RWPE1 (cell line): ENCODE measurements at regions not wholly inside any gene's neighbourhood (a gene's known extent, or its start where the extent isn't known, plus 50 kb on each side); places are given as distances from the start of the nearest gene placed in this dataset.

Source experiments
- CTCF ChIA-PET: fragments of 350-600 bp; sonication (Branson Sonifier 250); formaldehyde crosslinking; extraction: SDS; loops from one replicate; lab custom pipeline; 2021; lab: Yijun Ruan, JAX
- POLR2A ChIA-PET: fragments of 400-600 bp; formaldehyde crosslinking; extraction: SDS; loops from one replicate; lab custom pipeline; 2020; ENCODE audit warnings: antibody characterized with exemption; ENCODE audit not compliant: low non-redundant PET; lab: Yijun Ruan, JAX
- DNase-seq: peaks from one replicate; pipeline ENCODE4 v3.0.0; 2012; ENCODE audit warnings: low spot score
- H3K27ac ChIP-seq: fragments of 450-650 bp; 2 replicates; pipeline ENCODE4 v1.5.1; 2017
- CTCF ChIP-seq: fragments of 450-650 bp; conservative IDR thresholded peaks from 2 replicates; pipeline ENCODE4 v1.5.1; 2017; ENCODE audit warnings: low read depth, mild to moderate bottlenecking

GRCh38 chr6:167757249-167757648 lies 69.5 kb upstream of the AFDN start:
- DNase-seq = no peak
- no peak for TF ChIP-seq CTCF
- POLR2A ChIA-PET = no interaction called here
- no peak overlapping the region for H3K27ac ChIP-seq
- CTCF ChIA-PET = no interaction called here

GRCh38 chr6:167757821-167758220 lies 68.9 kb upstream of the AFDN start:
- DNase-seq = no peak
- POLR2A ChIA-PET = no interaction called here
- no peak for TF ChIP-seq CTCF
- H3K27ac ChIP-seq = no peak overlapping the region
- CTCF ChIA-PET = no interaction called here

GRCh38 chr6:167758309-167759023 lies 68.2 kb upstream of the AFDN start:
- no peak overlapping the region for H3K27ac ChIP-seq
- ChIA-PET POLR2A (no interaction called here), CTCF (interaction anchor here (0.6 kb wide), 1 partner anchor 55 kb away, joined by 3 read pairs; no protein-coding TSS in a partner anchor)
- DNase-seq = no peak
- no peak for TF ChIP-seq CTCF

- ChIA-PET CTCF (interaction anchor here (0.6 kb wide), 1 partner anchor 56 kb away, joined by 3 read pairs; no protein-coding TSS in a partner anchor), POLR2A (no interaction called here)
- H3K27ac ChIP-seq = no peak overlapping the region
- no peak for DNase-seq
- no peak for TF ChIP-seq CTCF
Observed at GRCh38 chr6:167759206-167759605, 67.5 kb upstream of the AFDN start.

GRCh38 chr6:167759912-167760311 lies 66.8 kb upstream of the AFDN start:
- ChIA-PET CTCF (interaction anchor here (0.6 kb wide), 1 partner anchor 11 kb away, joined by 3 read pairs; no protein-coding TSS in a partner anchor), POLR2A (no interaction called here)
- no peak overlapping the region for H3K27ac ChIP-seq
- TF ChIP-seq CTCF = no peak
- DNase-seq = no peak

- no peak overlapping the region for H3K27ac ChIP-seq
- no peak for TF ChIP-seq CTCF
- no peak for DNase-seq
- ChIA-PET CTCF (no interaction called here), POLR2A (no interaction called here)
Observed at GRCh38 chr6:167760979-167761793, 65.5 kb upstream of the AFDN start.
